ENCODE measurements at regions not wholly inside any gene's neighbourhood (a gene's known extent, or its start where the extent isn't known, plus 50 kb on each side); places are given as distances from the start of the nearest gene placed in this dataset.
A peak's percentile ranks its signal among the peaks of the same experiment; 100 is the strongest.

DNA sequence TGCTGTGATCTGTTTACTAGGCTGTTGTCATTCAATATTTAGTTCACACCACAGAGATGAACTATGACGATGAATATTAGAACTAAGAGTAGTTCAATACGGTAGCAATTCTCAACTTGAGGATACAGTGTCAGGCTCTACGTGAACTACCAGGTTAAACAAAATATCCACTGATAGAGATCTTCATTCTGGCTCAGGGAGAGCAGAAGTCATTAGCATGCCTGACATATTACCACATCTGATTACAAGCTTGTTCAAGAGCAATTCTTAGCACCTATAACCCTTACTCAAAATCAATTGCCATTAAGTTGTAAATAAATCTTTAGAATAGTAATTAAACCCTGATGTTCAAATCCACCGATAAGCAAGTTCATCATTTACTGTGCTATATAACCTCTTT is 207.2 kb downstream of the CHRM3 start:
- DNase-seq (ENCODE audit: low read depth, low spot score): no peak

DNA sequence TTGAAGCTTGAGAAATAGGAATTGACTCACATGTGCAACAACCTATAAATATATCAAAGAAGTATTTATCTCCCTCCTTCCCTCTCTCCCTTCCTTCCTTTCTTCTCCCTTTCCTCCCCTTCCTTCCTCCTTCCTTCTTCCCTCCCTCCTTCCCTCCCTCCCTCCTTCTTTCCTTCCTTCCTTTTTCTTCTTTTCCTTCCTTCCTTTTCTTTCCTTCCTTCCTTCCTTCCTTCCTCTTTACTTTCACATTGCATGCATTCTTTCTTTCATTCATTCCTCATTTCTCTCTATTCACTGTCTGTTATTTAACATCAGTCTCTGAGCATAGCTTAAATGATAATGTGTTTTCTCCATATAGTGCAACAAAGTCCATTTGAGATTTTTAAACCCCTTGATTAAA is 214.2 kb downstream of the CHRM3 start:
- DNase-seq (ENCODE audit: low read depth, low spot score): no peak

GRCh38 chr1:239601108-239601507 is 214.7 kb downstream of the CHRM3 start:
- DNase-seq (ENCODE audit: low read depth, low spot score): no peak

GRCh38 chr1:239603530-239603929 is 217.2 kb downstream of the CHRM3 start:
- DNase-seq (ENCODE audit: low read depth, low spot score): no peak

GRCh38 chr1:239606850-239607400 is 220.6 kb downstream of the CHRM3 start:
- no peak for DNase-seq (ENCODE audit: low read depth, low spot score)

DNA sequence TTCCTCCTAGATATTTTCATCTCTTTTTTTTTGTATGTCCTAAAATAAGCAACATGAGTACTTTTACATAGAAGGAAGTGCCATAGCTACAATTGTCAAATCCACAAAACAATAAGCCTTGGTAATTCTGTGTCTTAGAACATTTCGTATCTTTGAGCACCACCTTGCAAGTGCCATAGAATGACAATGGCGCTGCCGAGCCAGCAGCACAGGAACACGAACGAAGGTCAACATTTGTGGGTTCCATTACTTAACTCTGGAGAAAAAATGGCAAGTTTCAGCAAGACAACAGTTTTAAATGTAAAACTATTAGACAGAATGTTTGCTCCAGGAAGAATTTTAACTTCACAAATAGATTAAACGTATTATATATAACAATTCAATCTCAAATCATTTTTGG is 222.1 kb downstream of the CHRM3 start:
- no peak for DNase-seq (ENCODE audit: low read depth, low spot score)

GRCh38 chr1:239612379-239612778 is 226.0 kb downstream of the CHRM3 start:
- DNase-seq (ENCODE audit: low read depth, low spot score): no peak

GRCh38 chr1:239616673-239617072 is 230.3 kb downstream of the CHRM3 start:
- DNase-seq (ENCODE audit: low read depth, low spot score): no peak

GRCh38 chr1:239617259-239617658 is 230.9 kb downstream of the CHRM3 start:
- no peak for DNase-seq (ENCODE audit: low read depth, low spot score)

GRCh38 chr1:239617731-239618130 is 231.4 kb downstream of the CHRM3 start:
- DNase-seq (ENCODE audit: low read depth, low spot score): no peak

GRCh38 chr1:239619190-239619589 is 232.8 kb downstream of the CHRM3 start:
- DNase-seq (ENCODE audit: low read depth, low spot score): no peak

GRCh38 chr1:239630767-239631166 is 244.4 kb downstream of the CHRM3 start:
- no peak for DNase-seq (ENCODE audit: low read depth, low spot score)

- DNase-seq (ENCODE audit: low read depth, low spot score): peak; percentile 15
Observed at GRCh38 chr1:239633432-239633831, 247.1 kb downstream of the CHRM3 start.

DNA sequence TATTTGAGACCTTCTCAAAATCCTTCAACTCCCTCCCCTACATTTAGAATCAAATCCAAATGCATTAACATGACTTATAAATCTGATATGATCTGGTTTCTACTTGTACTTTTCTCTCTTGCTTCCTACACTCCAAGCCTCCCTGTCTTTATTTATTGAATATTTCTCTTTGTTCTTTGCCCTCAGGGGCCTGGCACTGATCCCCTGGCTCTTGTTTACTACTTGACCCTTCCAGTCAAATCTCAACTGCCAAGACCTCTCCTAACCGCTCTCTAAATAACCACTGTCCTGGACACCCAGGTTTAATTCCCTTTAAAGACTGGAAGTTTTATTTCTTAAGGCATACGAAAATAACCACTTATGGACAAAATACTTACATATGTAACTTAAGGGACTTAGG is 248.9 kb downstream of the CHRM3 start:
- no peak for DNase-seq (ENCODE audit: low read depth, low spot score)

DNA sequence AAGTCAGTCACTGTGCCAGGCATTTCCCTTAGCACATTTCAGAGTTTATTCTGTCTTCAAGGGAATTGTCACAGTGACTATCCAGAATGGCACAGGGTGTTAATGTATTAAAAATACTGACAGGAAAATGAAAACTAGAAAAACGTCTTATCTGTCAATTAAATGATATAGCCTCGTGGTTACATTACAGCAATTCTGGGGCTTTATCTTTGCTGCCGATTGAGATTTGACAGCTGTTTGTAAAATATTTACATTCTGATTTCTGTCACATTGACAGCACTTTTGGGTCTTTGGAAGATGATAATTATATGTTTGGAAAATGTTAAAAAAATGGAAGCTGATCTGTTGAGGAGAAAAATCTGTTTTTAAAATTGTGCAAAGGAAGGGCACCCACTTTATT is 250.0 kb downstream of the CHRM3 start:
- no peak for DNase-seq (ENCODE audit: low read depth, low spot score)

DNA sequence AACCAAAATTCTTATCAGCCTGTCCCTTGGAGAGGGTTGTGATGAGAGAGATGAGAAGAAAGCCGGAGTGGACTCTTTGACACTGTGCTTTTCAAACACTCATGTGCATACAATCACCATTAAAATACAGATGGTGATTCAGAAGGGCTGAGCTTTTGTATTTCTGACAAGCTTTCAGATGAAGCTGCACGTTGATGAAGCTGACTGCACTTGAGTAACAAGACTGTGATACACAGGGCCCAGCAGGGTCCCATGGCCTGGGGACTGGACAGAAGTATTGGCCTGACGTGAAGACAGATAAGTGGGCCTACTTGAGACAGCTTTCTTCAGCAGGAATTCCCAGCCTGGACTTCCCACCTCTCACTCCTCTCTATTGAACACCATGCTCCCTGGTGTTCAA is 258.2 kb downstream of the CHRM3 start:
- DNase-seq (ENCODE audit: low read depth, low spot score): no peak

DNA sequence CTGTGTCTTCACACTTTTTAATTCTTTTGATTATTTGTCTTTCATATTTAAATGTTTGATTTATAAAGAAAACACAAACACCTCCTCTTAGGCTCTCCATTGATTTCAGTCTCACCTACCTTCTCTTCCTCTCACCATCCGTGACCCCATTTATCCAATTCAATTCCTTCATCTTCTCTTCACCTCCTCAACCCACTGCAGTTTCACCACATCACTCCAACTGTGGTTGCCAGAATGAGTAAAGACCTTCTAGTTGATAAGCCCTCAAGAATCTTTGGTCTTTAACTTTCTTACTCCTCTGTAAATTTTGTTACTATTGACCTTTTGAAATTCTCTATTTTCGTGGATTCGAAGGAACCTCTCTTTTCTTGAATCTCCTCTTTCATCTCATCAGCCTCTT is 260.7 kb downstream of the CHRM3 start:
- DNase-seq (ENCODE audit: low read depth, low spot score): no peak

DNA sequence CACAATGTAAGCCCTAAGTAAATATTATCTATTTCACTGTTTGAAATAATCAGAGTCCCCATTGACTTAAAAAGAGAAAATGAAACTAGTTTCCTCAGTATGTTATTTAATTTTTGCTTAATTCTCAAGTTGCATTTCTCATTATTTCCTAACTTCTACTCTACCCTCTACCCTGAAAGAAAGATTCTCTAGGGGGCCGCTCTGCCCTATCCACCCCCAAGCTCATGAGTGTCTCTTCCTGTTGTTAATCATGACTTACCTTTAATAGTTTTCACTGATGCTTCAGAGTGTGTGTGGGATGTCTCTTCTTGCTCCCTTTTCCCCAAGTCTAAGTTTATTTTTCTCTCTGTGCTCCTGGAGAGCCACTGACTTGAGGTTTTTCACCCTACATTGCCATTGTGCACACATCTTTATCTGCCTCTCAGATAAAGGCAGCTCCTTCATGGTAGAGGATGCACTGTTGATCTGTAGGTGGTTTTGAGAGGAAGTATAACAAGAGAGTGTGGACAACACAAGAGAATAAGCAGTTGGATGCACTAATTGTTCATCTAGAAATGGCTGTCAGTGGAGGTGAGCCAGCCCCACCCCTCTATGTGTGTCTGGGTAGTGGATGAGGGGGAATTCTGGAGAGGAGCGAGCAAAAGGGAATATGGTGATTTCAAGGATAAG is 261.7 kb downstream of the CHRM3 start:
- DNase-seq (ENCODE audit: low read depth, low spot score): no peak

DNA sequence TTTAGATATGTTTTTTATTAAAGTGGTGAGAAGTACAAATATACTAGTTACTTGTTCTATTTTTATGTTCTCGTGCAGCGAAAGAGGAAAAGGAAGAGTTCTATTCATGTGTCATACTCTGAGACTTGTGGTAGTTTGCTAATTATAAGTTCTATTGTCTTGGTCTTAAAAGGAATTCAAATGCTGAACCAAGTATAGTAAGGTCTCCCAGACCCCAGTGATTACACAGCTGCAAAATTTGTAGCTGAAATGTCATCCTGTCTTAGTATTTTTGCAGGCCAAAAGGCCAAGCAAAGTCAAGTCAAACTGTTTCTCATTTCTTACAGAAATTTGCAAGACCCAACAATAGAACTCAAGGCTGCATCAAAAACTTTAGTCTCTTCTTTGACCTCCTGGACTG is 268.7 kb downstream of the CHRM3 start:
- no peak for DNase-seq (ENCODE audit: low read depth, low spot score)

DNA sequence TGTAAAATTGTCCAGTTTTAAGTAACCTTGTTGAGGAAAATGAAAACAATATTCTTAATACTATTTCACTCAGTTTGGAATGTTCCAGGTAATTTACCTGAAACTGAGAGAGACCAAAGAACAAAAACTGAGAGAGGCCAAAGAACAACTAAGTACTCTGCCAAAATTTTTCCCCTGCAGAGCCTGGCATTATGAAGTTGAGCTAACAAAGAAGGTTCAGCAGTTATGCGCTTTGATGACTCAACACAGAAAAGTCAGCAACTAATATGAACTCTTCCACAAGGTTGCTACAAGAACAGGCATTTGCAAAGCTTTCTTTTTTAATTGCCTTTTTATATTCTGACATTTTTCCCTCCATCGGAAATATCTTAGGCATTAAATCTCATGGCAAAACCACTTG is 270.9 kb downstream of the CHRM3 start:
- no peak for DNase-seq (ENCODE audit: low read depth, low spot score)

GRCh38 chr1:239662950-239663349 is 276.6 kb downstream of the CHRM3 start:
- DNase-seq (ENCODE audit: low read depth, low spot score): no peak

- DNase-seq (ENCODE audit: low read depth, low spot score): no peak
Observed at GRCh38 chr1:239672256-239672655, 285.9 kb downstream of the CHRM3 start.

DNA sequence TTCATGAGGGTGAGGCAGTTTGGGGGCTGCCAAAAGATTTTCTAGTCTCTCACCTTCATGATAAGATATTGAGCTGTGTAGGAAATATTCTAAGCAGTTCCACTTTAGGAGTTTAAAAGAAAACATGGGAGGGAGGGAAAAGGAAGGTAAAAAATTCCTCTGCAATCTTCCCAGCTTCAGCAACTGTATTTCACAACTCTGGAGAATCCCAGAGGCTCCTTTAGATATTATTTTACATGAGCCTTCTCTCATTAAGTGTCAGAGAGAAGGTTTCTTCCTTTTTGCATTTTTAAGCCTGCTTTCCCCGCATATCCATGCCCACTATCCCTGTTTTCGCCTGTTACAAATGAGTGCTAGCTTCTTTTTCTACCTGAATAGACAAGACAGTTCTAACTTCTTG is 289.4 kb downstream of the CHRM3 start:
- DNase-seq (ENCODE audit: low read depth, low spot score): no peak

Data from iPS DF 19.7 (cell line).